SK-N-SH (cell line): ENCODE measurements at regions not wholly inside any gene's neighbourhood (a gene's known extent, or its start where the extent isn't known, plus 50 kb on each side); places are given as distances from the start of the nearest gene placed in this dataset.

Experiments
- CTCF ChIA-PET: fragments of 300-600, 350-600 bp; formaldehyde crosslinking; extraction: SDS; loops from one replicate; lab custom pipeline; 2021; lab: Yijun Ruan, JAX
- POLR2A ChIA-PET: fragments of 350-600 bp; sonication (Branson Sonifier 250); formaldehyde crosslinking; extraction: SDS; loops from one replicate; lab custom pipeline; 2020; ENCODE audit warnings: antibody characterized with exemption, inconsistent platforms; lab: Yijun Ruan, JAX
- DNase-seq: peaks from one replicate; pipeline ENCODE4 v3.0.0; 2012
- H2AFZ ChIP-seq: fragments of 200-600 bp; sonication (generic); 2 replicates; pipeline ENCODE4 v1.8.1; 2016; ENCODE audit warnings: antibody characterized with exemption, mild to moderate bottlenecking, low read depth
- H3F3A ChIP-seq: fragments of 200-600 bp; sonication (generic); replicated peaks from 2 replicates; pipeline ENCODE3; 2016; ENCODE audit warnings: antibody characterized with exemption, mild to moderate bottlenecking; ENCODE audit not compliant: insufficient read depth
- H3K27ac ChIP-seq, 2 experiments: fragments of 200-500 bp in 1 of 2; fragments of 200-600 bp in 1 of 2; sonication (Bioruptor generic) in 1 of 2; sonication (generic), shearing (Covaris generic) in 1 of 2; 2 replicates each; pipeline versions ENCODE4 v1.5.1 to v1.6.1; 2014 to 2016; ENCODE audit warnings: low read depth in 2 of 2, inconsistent platforms in 1 of 2, low read length in 1 of 2, mild to moderate bottlenecking in 1 of 2, mixed read lengths in 1 of 2
- H3K27me3 ChIP-seq: fragments of 200-600 bp; sonication (generic), shearing (Covaris generic); 2 replicates; pipeline ENCODE4 v1.6.1; 2016; ENCODE audit warnings: mixed run types; ENCODE audit not compliant: insufficient read depth
- H3K36me3 ChIP-seq, 2 experiments: fragments of 200-500 bp in 1 of 2; fragments of 200-600 bp in 1 of 2; sonication (Bioruptor generic) in 1 of 2; sonication (generic) in 1 of 2; replicated peaks in 1 of 2; 2 replicates each; pipeline versions ENCODE3 to v1.5.1; 2014 to 2016; ENCODE audit warnings: low read length in 1 of 2, mild to moderate bottlenecking in 1 of 2; ENCODE audit not compliant: insufficient read depth in 2 of 2, control insufficient read depth in 1 of 2
- H3K4me1 ChIP-seq, 2 experiments: fragments of 200-500 bp in 1 of 2; fragments of 200-600 bp in 1 of 2; sonication (Bioruptor generic) in 1 of 2; sonication (generic), shearing (Covaris generic) in 1 of 2; 2 replicates each; pipeline versions ENCODE4 v1.5.1 to v1.6.1; 2014 to 2016; ENCODE audit warnings: low read depth in 1 of 2, low read length in 1 of 2, mixed run types in 1 of 2; ENCODE audit not compliant: insufficient read depth in 2 of 2, control insufficient read depth in 1 of 2
- H3K4me2 ChIP-seq: fragments of 200-600 bp; sonication (generic), shearing (Covaris generic); 2 replicates; pipeline ENCODE4 v1.6.1; 2017; ENCODE audit warnings: mixed run types
- H3K4me3 ChIP-seq, 2 experiments: fragments of 200-500 bp in 1 of 2; fragments of 200-600 bp in 1 of 2; sonication (Bioruptor generic) in 1 of 2; sonication (generic), shearing (Covaris generic) in 1 of 2; 2 replicates each; pipeline versions ENCODE4 v1.5.1 to v1.8.1; 2014 to 2016; ENCODE audit warnings: low read depth in 2 of 2, inconsistent platforms in 1 of 2, low read length in 1 of 2, mild to moderate bottlenecking in 1 of 2, mixed read lengths in 1 of 2, moderate library complexity in 1 of 2
- H3K79me2 ChIP-seq: fragments of 200-600 bp; sonication (generic); 2 replicates; pipeline ENCODE4 v1.8.1; 2017; ENCODE audit warnings: mild to moderate bottlenecking; ENCODE audit not compliant: insufficient read depth
- H3K9ac ChIP-seq: fragments of 200-600 bp; sonication (generic); 2 replicates; pipeline ENCODE4 v1.6.1; 2017; ENCODE audit warnings: mixed run types
- H3K9me2 ChIP-seq: fragments of 200-600 bp; sonication (generic); 2 replicates; pipeline ENCODE4 v1.6.1; 2017; ENCODE audit warnings: mixed run types
- H3K9me3 ChIP-seq: fragments of 200-600 bp; sonication (generic); 2 replicates; pipeline ENCODE4 v1.6.1; 2017; ENCODE audit warnings: mixed run types, mild to moderate bottlenecking, moderate library complexity
- H4K20me1 ChIP-seq: fragments of 200-600 bp; sonication (generic); 2 replicates; pipeline ENCODE4 v1.6.1; 2017; ENCODE audit warnings: mild to moderate bottlenecking, mixed run types; ENCODE audit not compliant: insufficient read depth
- EP300 ChIP-seq, 2 experiments: IDR thresholded peaks; 2 replicates each; pipeline versions ENCODE4 v1.4.0 to v1.6.1; 2012; ENCODE audit warnings: borderline replicate concordance in 1 of 2, low read depth in 1 of 2, low read length in 1 of 2
- EZH2phosphoT487 ChIP-seq: fragments of 200-600 bp; sonication (generic); IDR thresholded peaks from 2 replicates; pipeline ENCODE4 v1.6.1; 2017; ENCODE audit warnings: low read depth, mixed run types, mild to moderate bottlenecking, antibody characterized with exemption, moderate library complexity, borderline replicate concordance
- FOSL2 ChIP-seq: IDR thresholded peaks from 2 replicates; pipeline ENCODE4 v1.4.0; 2012; ENCODE audit warnings: low read depth, mild to moderate bottlenecking, moderate library complexity, borderline replicate concordance
- FOXJ3 ChIP-seq: sonication (generic); formaldehyde crosslinking; IDR thresholded peaks from 2 replicates; pipeline ENCODE4 v1.5.1; 2020; ENCODE audit warnings: mild to moderate bottlenecking, missing genetic modification reagents
- FOXM1 ChIP-seq: IDR thresholded peaks from 2 replicates; pipeline ENCODE4 v1.4.0; 2012; ENCODE audit warnings: low read depth, mild to moderate bottlenecking
- GABPA ChIP-seq: IDR thresholded peaks from 2 replicates; pipeline ENCODE4 v1.4.0; 2012; ENCODE audit warnings: low read depth, mild to moderate bottlenecking
- GATA2 ChIP-seq: sonication (generic); formaldehyde crosslinking; IDR thresholded peaks from 2 replicates; pipeline ENCODE4 v1.5.0; 2020; ENCODE audit warnings: mild to moderate bottlenecking, missing genetic modification reagents
- MEF2A ChIP-seq: IDR thresholded peaks from 2 replicates; pipeline ENCODE4 v1.4.0; 2012; ENCODE audit warnings: low read depth, borderline replicate concordance
- NRF1 ChIP-seq: IDR thresholded peaks from 2 replicates; pipeline ENCODE4 v1.6.1; 2012; ENCODE audit warnings: low read depth, mild to moderate bottlenecking, low read length
- RAD21 ChIP-seq: IDR thresholded peaks from 2 replicates; pipeline ENCODE4 v1.6.1; 2012; ENCODE audit warnings: mild to moderate bottlenecking, low read length
- SIN3A ChIP-seq: IDR thresholded peaks from 2 replicates; pipeline ENCODE4 v1.6.1; 2012; ENCODE audit warnings: low read depth, mild to moderate bottlenecking, low read length, moderate library complexity, borderline replicate concordance
- TAF1 ChIP-seq: IDR thresholded peaks from 2 replicates; pipeline ENCODE4 v1.6.1; 2012; ENCODE audit warnings: low read depth, mild to moderate bottlenecking, low read length, moderate library complexity, borderline replicate concordance
- TCF12 ChIP-seq: IDR thresholded peaks from 2 replicates; pipeline ENCODE4 v1.4.0; 2012
- TEAD4 ChIP-seq: IDR thresholded peaks from 2 replicates; pipeline ENCODE4 v1.4.0; 2012; ENCODE audit warnings: mild to moderate bottlenecking, borderline replicate concordance; ENCODE audit not compliant: insufficient read depth
- YY1 ChIP-seq: IDR thresholded peaks from 2 replicates; pipeline ENCODE4 v1.4.0; 2012; ENCODE audit warnings: low read depth, mild to moderate bottlenecking
- WGBS: methylation state at CpG from one replicate; pipeline ENCODE4 v1.1.6; 2017; ENCODE audit warnings: low lambda C conversion rate; 5-methylcytosine and 5-hydroxymethylcytosine counted together
- TF ChIP-seq, protein P1 (sequence below): fragments of 150-350 bp; IDR thresholded peaks from 2 replicates; pipeline ENCODE4 v1.6.1; 2016; ENCODE audit warnings: mild to moderate bottlenecking, low read depth, low read length
- TF ChIP-seq, protein P2 (sequence below): fragments of 200-600 bp; sonication (generic); IDR thresholded peaks from 2 replicates; pipeline ENCODE4 v1.6.1; 2017; ENCODE audit warnings: antibody characterized with exemption, mild to moderate bottlenecking, moderate library complexity

DNA sequence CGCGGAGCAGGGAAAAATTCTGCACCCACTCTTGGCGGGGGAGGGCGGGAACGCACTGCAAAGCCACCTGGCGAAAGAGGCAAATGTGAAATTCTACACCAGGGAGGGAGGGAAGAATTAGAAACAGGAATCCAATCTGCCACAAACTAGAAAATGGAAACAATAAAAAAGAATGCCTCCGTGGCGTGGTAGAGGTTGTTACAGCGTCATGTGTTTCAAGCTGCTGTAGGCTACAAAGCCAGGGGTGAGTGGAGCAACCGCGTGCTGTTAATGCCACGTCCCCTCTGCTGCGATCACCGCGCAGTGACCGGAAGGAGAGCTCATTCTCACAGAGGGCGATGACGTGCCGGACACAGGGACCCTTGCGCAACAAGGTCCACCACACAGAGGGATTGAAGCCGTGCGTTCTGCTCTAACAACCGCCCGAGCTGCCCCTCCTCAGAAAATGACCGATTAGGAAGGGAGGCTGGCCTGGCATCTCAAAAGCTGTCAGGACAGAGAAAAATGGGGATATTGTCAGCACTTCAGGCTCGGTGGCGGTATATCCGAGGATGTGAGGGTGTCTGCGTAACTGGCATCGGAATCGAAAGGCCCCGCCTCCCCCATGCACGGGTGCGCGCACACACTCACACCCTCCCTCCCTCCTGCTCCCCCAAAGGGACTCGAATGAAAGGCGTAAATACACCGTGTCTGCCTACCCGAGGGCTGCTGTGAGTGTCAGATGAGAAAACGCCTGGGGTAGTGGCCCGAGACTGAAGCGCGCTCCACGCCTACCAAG lies 70.8 kb upstream of the TNRC6C start (continued):
- no peak for TF ChIP-seq TEAD4
- TF ChIP-seq FOSL2: no peak
- no peak for TF ChIP-seq FOXJ3 (CRISPR knock-in tag)
- TF ChIP-seq MEF2A: no peak
- TF ChIP-seq SIN3A: no peak
- no peak for TF ChIP-seq EP300 (IDR thresholded peaks at IDR 0.05; ENCODE audit: borderline replicate concordance in 1 of 2, low read depth in 1 of 2, low read length in 1 of 2)

DNA sequence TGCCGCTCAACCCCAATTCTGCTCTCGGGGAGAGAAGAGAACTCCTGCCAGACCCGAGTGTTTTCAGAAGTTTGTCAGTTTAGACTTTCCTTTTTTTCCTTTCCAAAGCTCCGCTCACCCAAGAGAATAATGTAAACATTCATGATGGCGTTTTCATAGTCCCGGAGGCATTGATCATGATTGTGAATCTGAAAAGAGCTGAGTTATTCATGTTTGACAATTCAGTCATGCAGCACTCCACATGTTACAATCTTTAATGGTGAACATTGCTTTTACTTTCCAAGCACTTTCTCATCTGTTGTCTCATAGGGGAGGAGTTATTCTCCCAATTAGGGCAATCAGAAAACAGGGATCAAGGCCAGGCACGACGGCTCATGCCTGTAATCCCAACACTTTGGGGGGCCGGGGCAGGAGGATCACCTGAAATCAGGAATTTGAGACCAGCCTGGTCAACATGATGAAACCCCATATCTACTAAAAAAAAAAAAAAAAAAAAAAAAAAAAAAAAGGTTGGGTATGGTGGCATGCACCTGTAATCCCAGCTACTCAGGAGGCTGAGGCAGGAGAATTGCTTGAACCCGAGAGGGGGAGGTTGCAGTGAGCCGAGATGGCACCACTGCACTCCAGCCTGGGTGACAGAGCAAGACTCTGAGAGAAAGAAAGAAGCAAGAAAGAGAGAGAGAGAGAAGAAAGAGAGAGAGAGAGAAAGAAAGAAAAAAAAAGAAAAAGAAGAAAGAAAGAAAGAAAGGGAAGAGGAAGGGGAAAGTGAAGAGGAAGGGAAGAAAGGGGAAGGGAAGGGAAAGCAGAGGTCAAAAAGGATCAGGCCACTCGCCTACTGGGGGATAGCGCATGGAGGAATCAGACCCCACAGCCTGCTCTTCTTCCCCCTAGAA lies 70.0 kb upstream of the TNRC6C start:
- H3K9ac ChIP-seq: no peak overlapping the region
- peaks cover 6% of the 10 kb centered on the region; the same call in 1 of the 2 replicates for H3K27me3 ChIP-seq
- H4K20me1 ChIP-seq: no peaks in the 10 kb centered on the region
- TF ChIP-seq GABPA (no peak), GATA2 (CRISPR knock-in tag) (no peak), FOSL2 (no peak), NRF1 (no peak), EZH2phosphoT487 (no peak), YY1 (no peak), FOXM1 (no peak), RAD21 (no peak), TCF12 (no peak), TAF1 (no peak), SIN3A (no peak), TEAD4 (no peak)
- TF ChIP-seq, protein P1, sequence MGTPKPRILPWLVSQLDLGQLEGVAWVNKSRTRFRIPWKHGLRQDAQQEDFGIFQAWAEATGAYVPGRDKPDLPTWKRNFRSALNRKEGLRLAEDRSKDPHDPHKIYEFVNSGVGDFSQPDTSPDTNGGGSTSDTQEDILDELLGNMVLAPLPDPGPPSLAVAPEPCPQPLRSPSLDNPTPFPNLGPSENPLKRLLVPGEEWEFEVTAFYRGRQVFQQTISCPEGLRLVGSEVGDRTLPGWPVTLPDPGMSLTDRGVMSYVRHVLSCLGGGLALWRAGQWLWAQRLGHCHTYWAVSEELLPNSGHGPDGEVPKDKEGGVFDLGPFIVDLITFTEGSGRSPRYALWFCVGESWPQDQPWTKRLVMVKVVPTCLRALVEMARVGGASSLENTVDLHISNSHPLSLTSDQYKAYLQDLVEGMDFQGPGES: no peak
- TF ChIP-seq, protein P2, sequence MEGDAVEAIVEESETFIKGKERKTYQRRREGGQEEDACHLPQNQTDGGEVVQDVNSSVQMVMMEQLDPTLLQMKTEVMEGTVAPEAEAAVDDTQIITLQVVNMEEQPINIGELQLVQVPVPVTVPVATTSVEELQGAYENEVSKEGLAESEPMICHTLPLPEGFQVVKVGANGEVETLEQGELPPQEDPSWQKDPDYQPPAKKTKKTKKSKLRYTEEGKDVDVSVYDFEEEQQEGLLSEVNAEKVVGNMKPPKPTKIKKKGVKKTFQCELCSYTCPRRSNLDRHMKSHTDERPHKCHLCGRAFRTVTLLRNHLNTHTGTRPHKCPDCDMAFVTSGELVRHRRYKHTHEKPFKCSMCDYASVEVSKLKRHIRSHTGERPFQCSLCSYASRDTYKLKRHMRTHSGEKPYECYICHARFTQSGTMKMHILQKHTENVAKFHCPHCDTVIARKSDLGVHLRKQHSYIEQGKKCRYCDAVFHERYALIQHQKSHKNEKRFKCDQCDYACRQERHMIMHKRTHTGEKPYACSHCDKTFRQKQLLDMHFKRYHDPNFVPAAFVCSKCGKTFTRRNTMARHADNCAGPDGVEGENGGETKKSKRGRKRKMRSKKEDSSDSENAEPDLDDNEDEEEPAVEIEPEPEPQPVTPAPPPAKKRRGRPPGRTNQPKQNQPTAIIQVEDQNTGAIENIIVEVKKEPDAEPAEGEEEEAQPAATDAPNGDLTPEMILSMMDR: no peak
- H3K79me2 ChIP-seq: no peaks in the 10 kb centered on the region
- no peak overlapping the region for H3K4me2 ChIP-seq
- WGBS: 67% methylated on average over 13 of the region's 13 CpGs
- H3K4me1 ChIP-seq: peaks cover 0 to 24% of the 10 kb centered on the region in 2 experiments; a peak in 2 of 4 replicates
- no peaks in the 10 kb centered on the region for H3K9me3 ChIP-seq
- no peak overlapping the region for H2AFZ ChIP-seq
- H3K27ac ChIP-seq: no peak overlapping the region
- H3F3A ChIP-seq: no peaks in the 10 kb centered on the region
- H3K9me2 ChIP-seq: no peaks in the 10 kb centered on the region
- no peaks in the 10 kb centered on the region for H3K36me3 ChIP-seq
- no peak overlapping the region for H3K4me3 ChIP-seq
- DNase-seq: no peak
- CTCF ChIA-PET: interaction anchor here (0.7 to 2.0 kb wide), 3 partner anchors 14 to 38 kb away, joined by 3 to 4 read pairs (median 3); no protein-coding TSS in a partner anchor
- POLR2A ChIA-PET: interaction anchor here (1.0 kb wide), 1 partner anchor 198 kb away, joined by 3 read pairs; no protein-coding TSS in a partner anchor
